ENCODE measurements at regions not wholly inside any gene's neighbourhood (a gene's known extent, or its start where the extent isn't known, plus 50 kb on each side); places are given as distances from the start of the nearest gene placed in this dataset.

- TF ChIP-seq MAX (IDR thresholded peaks at IDR 0.05) (no peak), ZNF251 (CRISPR knock-in tag; IDR thresholded peaks at IDR 0.05) (no peak), KDM3A (CRISPR knock-in tag; IDR thresholded peaks at IDR 0.05; ENCODE audit: low read depth) (no peak)
Observed at GRCh38 chr5:152864991-152865390, 459.9 kb upstream of the NMUR2 start.
